IMR-90 (cell line): ENCODE measurements at regions not wholly inside any gene's neighbourhood (a gene's known extent, or its start where the extent isn't known, plus 50 kb on each side); places are given as distances from the start of the nearest gene placed in this dataset.

Source experiments
- ATAC-seq: fragments of 200-7000 bp; cut with Tn5 transposase; 2 replicates; pipeline ENCODE4 v1.9.1; 2020; ENCODE audit warnings: low read depth, mild to moderate bottlenecking, moderate library complexity
- BruUV-seq: library from RNA; stranded (reverse); fragments of 400-500 nt; replicated peaks from 2 replicates; lab custom pipeline; 2021; lab: Mats Ljungman, UMichigan
- CTCF ChIA-PET: fragments of 300-600 bp; formaldehyde crosslinking; extraction: SDS; loops from one replicate; lab custom pipeline; 2021; ENCODE audit warnings: antibody characterized with exemption; lab: Yijun Ruan, JAX
- POLR2A ChIA-PET: fragments of 300-600 bp; sonication (Branson Sonifier 250); formaldehyde crosslinking; loops from one replicate; lab custom pipeline; 2022; ENCODE audit warnings: antibody characterized with exemption; ENCODE audit not compliant: unreplicated experiment; lab: Charles Lee
- DNase-seq: peaks from one replicate; pipeline ENCODE4 v3.0.0; 2013
- H2AFZ ChIP-seq: replicated peaks from 2 replicates; pipeline ENCODE3; 2013; ENCODE audit warnings: low read length, mild to moderate bottlenecking; ENCODE audit not compliant: poor library complexity
- H2AK5ac ChIP-seq: 2 replicates; pipeline ENCODE4 v1.6.1; 2013; ENCODE audit warnings: low read depth, low read length, inconsistent platforms
- H2AK9ac ChIP-seq: replicated peaks from 2 replicates; pipeline ENCODE3; 2013; ENCODE audit warnings: mild to moderate bottlenecking, low read depth, low read length, moderate library complexity; ENCODE audit not compliant: poor library complexity
- H2BK120ac ChIP-seq: 2 replicates; pipeline ENCODE4 v1.6.1; 2013; ENCODE audit warnings: low read depth, low read length, inconsistent platforms
- H2BK15ac ChIP-seq: 3 replicates; pipeline ENCODE4 v1.6.1; 2013; ENCODE audit warnings: low read depth, low read length, inconsistent platforms
- H2BK20ac ChIP-seq: 2 replicates; pipeline ENCODE4 v1.6.1; 2013; ENCODE audit warnings: low read depth, mild to moderate bottlenecking, inconsistent platforms, low read length, moderate library complexity
- H2BK5ac ChIP-seq: 2 replicates; pipeline ENCODE4 v1.6.1; 2013; ENCODE audit warnings: mild to moderate bottlenecking, low read depth, low read length, inconsistent platforms; ENCODE audit not compliant: poor library complexity, severe bottlenecking
- H3K14ac ChIP-seq: replicated peaks from 2 replicates; pipeline ENCODE4 v1.6.1; 2013; ENCODE audit warnings: low read depth, low read length, inconsistent platforms
- H3K18ac ChIP-seq: 2 replicates; pipeline ENCODE4 v1.6.1; 2013; ENCODE audit warnings: low read depth, low read length, control low read depth
- H3K23ac ChIP-seq: 2 replicates; pipeline ENCODE4 v1.6.1; 2013; ENCODE audit warnings: low read depth, low read length, inconsistent platforms
- H3K27ac ChIP-seq: 2 replicates; pipeline ENCODE4 v1.5.1; 2013; ENCODE audit warnings: mild to moderate bottlenecking, control low read depth, low read length; ENCODE audit not compliant: insufficient read depth
- H3K27me3 ChIP-seq: 2 replicates; pipeline ENCODE4 v1.6.1; 2013; ENCODE audit warnings: low read length; ENCODE audit not compliant: control insufficient read depth, insufficient read depth
- H3K36me3 ChIP-seq: 2 replicates; pipeline ENCODE4 v1.6.1; 2013; ENCODE audit warnings: low read length, mixed read lengths; ENCODE audit not compliant: control insufficient read depth, insufficient read depth
- H3K4ac ChIP-seq: 2 replicates; pipeline ENCODE4 v1.6.1; 2013; ENCODE audit warnings: low read depth, low read length, inconsistent platforms
- H3K4me1 ChIP-seq: 2 replicates; pipeline ENCODE4 v1.6.1; 2013; ENCODE audit warnings: low read length, mixed read lengths; ENCODE audit not compliant: control insufficient read depth, insufficient read depth
- H3K4me2 ChIP-seq: 2 replicates; pipeline ENCODE4 v1.6.1; 2013; ENCODE audit warnings: low read depth, mild to moderate bottlenecking, control low read depth, low read length, moderate library complexity
- H3K4me3 ChIP-seq: 2 replicates; pipeline ENCODE4 v1.5.1; 2013; ENCODE audit warnings: low read depth, mild to moderate bottlenecking, control low read depth, low read length, moderate library complexity; ENCODE audit not compliant: insufficient read depth
- H3K56ac ChIP-seq: 2 replicates; pipeline ENCODE4 v1.6.1; 2013; ENCODE audit warnings: low read length, inconsistent platforms; ENCODE audit not compliant: insufficient read depth; ENCODE audit errors: extremely low read depth
- H3K79me1 ChIP-seq, 2 experiments: 2 replicates each; pipeline ENCODE4 v1.6.1; 2013; ENCODE audit warnings: low read length in 2 of 2, inconsistent platforms in 1 of 2, low read depth in 1 of 2
- H3K9ac ChIP-seq: 2 replicates; pipeline ENCODE4 v1.6.1; 2013; ENCODE audit warnings: low read depth, low read length, control low read depth
- H3K9me1 ChIP-seq: 2 replicates; pipeline ENCODE4 v1.6.1; 2013; ENCODE audit warnings: low read length, inconsistent platforms; ENCODE audit not compliant: insufficient read depth
- H3K9me3 ChIP-seq: 2 replicates; pipeline ENCODE4 v1.6.1; 2013; ENCODE audit warnings: low read length; ENCODE audit not compliant: control insufficient read depth, insufficient read depth
- H4K20me1 ChIP-seq: 2 replicates; pipeline ENCODE4 v1.6.1; 2013; ENCODE audit warnings: low read length, inconsistent platforms; ENCODE audit not compliant: insufficient read depth
- H4K5ac ChIP-seq: 2 replicates; pipeline ENCODE4 v1.6.1; 2013; ENCODE audit warnings: mild to moderate bottlenecking, low read depth, low read length, control low read depth
- H4K8ac ChIP-seq, 2 experiments: 2 replicates each; pipeline ENCODE4 v1.6.1; 2013; ENCODE audit warnings: low read depth in 2 of 2, low read length in 2 of 2, control low read depth in 1 of 2, inconsistent platforms in 1 of 2
- H4K91ac ChIP-seq: 2 replicates; pipeline ENCODE4 v1.6.1; 2013; ENCODE audit warnings: low read depth, low read length, inconsistent platforms; ENCODE audit not compliant: insufficient read depth
- BHLHE40 ChIP-seq: fragments of 150-350 bp; IDR thresholded peaks from 2 replicates; pipeline ENCODE4 v1.6.1; 2016; ENCODE audit warnings: mild to moderate bottlenecking, low read depth, low read length
- CEBPB ChIP-seq: IDR thresholded peaks from 2 replicates; pipeline ENCODE4 v1.6.1; 2012; ENCODE audit warnings: low read depth, low read length, improper control_type of control experiment
- CHD1 ChIP-seq: IDR thresholded peaks from 2 replicates; pipeline ENCODE4 v1.6.1; 2012; ENCODE audit warnings: low read depth, low read length, improper control_type of control experiment
- CTCF ChIP-seq: conservative IDR thresholded peaks from 2 replicates; pipeline ENCODE4 v1.5.1; 2012; ENCODE audit warnings: mild to moderate bottlenecking, low read depth, low read length, improper control_type of control experiment
- FOS ChIP-seq: fragments of 150-350 bp; IDR thresholded peaks from 2 replicates; pipeline ENCODE4 v1.6.1; 2016; ENCODE audit warnings: low read depth, low read length
- MAFK ChIP-seq: IDR thresholded peaks from 2 replicates; pipeline ENCODE4 v1.6.1; 2012; ENCODE audit warnings: low read depth, low read length, improper control_type of control experiment
- MAZ ChIP-seq: IDR thresholded peaks from 2 replicates; pipeline ENCODE4 v1.6.1; 2012; ENCODE audit warnings: low read depth, mild to moderate bottlenecking, low read length, improper control_type of control experiment, moderate library complexity, borderline replicate concordance
- MXI1 ChIP-seq: IDR thresholded peaks from 2 replicates; pipeline ENCODE4 v1.6.1; 2012; ENCODE audit warnings: low read depth, mild to moderate bottlenecking, low read length, moderate library complexity, borderline replicate concordance
- NFE2L2 ChIP-seq: fragments of 150-350 bp; IDR thresholded peaks from 2 replicates; pipeline ENCODE4 v1.6.1; 2016; ENCODE audit warnings: low read depth, mild to moderate bottlenecking, low read length
- RAD21 ChIP-seq: IDR thresholded peaks from 2 replicates; pipeline ENCODE4 v1.6.1; 2012; ENCODE audit warnings: low read length, improper control_type of control experiment
- RCOR1 ChIP-seq: IDR thresholded peaks from 2 replicates; pipeline ENCODE4 v1.6.1; 2012; ENCODE audit warnings: mild to moderate bottlenecking, low read length, improper control_type of control experiment; ENCODE audit not compliant: insufficient replicate concordance
- RFX5 ChIP-seq: IDR thresholded peaks from 2 replicates; pipeline ENCODE4 v1.8.0; 2012; ENCODE audit warnings: low read depth, mild to moderate bottlenecking, low read length, moderate library complexity
- SMC3 ChIP-seq: fragments of 150-350 bp; IDR thresholded peaks from 2 replicates; pipeline ENCODE4 v1.6.1; 2016; ENCODE audit warnings: low read depth, mild to moderate bottlenecking, antibody characterized with exemption, low read length, moderate library complexity
- WGBS, 2 experiments: methylation state at CpG; one replicate each; pipeline versions ENCODE4 v1.1.5 to v1.1.7; 2013; ENCODE audit warnings: missing lambda C conversion rate in 2 of 2; ENCODE audit not compliant: insufficient read length in 1 of 2; ENCODE audit errors: extremely low coverage in 2 of 2; 5-methylcytosine and 5-hydroxymethylcytosine counted together
- dilution Hi-C: fragments of 300-500 bp; cut with HindIII; formaldehyde crosslinking; loops from one replicate; pipeline ENCODE4 v1.14.3; 2018; ENCODE audit warnings: low sequenced_read_pairs; ENCODE audit not compliant: unreplicated experiment
- in situ Hi-C: fragments of 300-500 bp; cut with MboI; formaldehyde crosslinking; loops from 3 replicates; pipeline ENCODE4 v1.14.3; 2019; ENCODE audit warnings: low sequenced_read_pairs, inconsistent platforms, mixed read lengths
- intact Hi-C: fragments of 100-400 bp; cut with micrococcal nuclease; formaldehyde crosslinking; loops from 2 replicates; pipeline ENCODE4 v1.10.0; 2022
- TF ChIP-seq, protein P1 (sequence below): fragments of 150-350 bp; IDR thresholded peaks from 2 replicates; pipeline ENCODE4 v1.6.1; 2016; ENCODE audit warnings: low read depth, mild to moderate bottlenecking, low read length, moderate library complexity, borderline replicate concordance
- TF ChIP-seq, protein P2 (sequence below): fragments of 150-350 bp; IDR thresholded peaks from 2 replicates; pipeline ENCODE4 v1.6.1; 2017; ENCODE audit warnings: mild to moderate bottlenecking, antibody characterized with exemption, low read length, low read depth

DNA sequence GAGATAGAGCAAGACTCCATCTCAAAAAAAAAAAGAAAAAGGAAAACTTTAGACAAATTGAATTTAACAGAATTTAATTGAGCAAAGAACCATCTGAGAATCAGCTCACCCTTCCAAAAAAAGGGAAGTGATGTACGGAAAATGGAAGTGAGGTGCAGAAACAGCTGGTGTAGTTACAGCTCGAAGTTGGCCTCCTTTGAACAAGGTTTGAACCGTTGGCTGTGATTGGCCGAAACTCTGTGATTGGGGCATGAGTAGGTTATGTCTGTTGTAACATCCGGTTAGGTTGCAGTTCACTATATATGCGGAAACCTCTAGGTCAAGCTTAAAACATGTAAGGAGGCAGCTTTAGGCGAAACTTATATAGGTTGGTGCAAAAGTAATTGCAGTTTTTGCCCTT, 97.9 kb upstream of the KIF26B start:
- no peak overlapping the region for H3K4ac ChIP-seq
- H3K56ac ChIP-seq: no peak overlapping the region
- no peak overlapping the region for H3K4me2 ChIP-seq
- no peak overlapping the region for H2BK5ac ChIP-seq
- no peaks in the 10 kb centered on the region for H3K27me3 ChIP-seq
- no peak overlapping the region for H3K9ac ChIP-seq
- POLR2A ChIA-PET: no interaction called here
- DNase-seq: no peak
- no peaks in the 10 kb centered on the region for H3K36me3 ChIP-seq
- intact Hi-C loops: no loop called here
- no peak overlapping the region for H3K23ac ChIP-seq
- no peak overlapping the region for H2BK120ac ChIP-seq
- H3K27ac ChIP-seq: no peak overlapping the region
- no peak overlapping the region for H2BK20ac ChIP-seq
- H2AFZ ChIP-seq: no peak overlapping the region
- H4K20me1 ChIP-seq: no peaks in the 10 kb centered on the region
- H3K4me1 ChIP-seq: no peaks in the 10 kb centered on the region
- H2BK15ac ChIP-seq: no peak overlapping the region
- in situ Hi-C loops: no loop called here
- no peak overlapping the region for H4K8ac ChIP-seq
- 95% methylated on average over 3 of the region's 7 CpGs; no CpG with 5 or more reads in 1 of the 2 experiments for WGBS, 2 experiments
- H4K91ac ChIP-seq: no peak overlapping the region
- no TSS peak for BruUV-seq
- H2AK9ac ChIP-seq: no peak overlapping the region
- dilution Hi-C loops: no loop called here
- H3K79me1 ChIP-seq: no peaks in the 10 kb centered on the region
- H3K9me3 ChIP-seq: no peaks in the 10 kb centered on the region
- CTCF ChIA-PET: interaction anchor here (0.6 to 1.8 kb wide), 3 partner anchors 14 to 454 kb away, joined by 3 to 8 read pairs (median 4); no protein-coding TSS in a partner anchor
- no peak for TF ChIP-seq MAZ
- no peak for TF ChIP-seq CTCF
- TF ChIP-seq FOS: no peak
- TF ChIP-seq NFE2L2: no peak
- no peak for TF ChIP-seq CHD1
- no peak for TF ChIP-seq BHLHE40
- TF ChIP-seq MAFK: no peak
- no peak for TF ChIP-seq RFX5
- no peak for TF ChIP-seq MXI1
- TF ChIP-seq, protein P1, sequence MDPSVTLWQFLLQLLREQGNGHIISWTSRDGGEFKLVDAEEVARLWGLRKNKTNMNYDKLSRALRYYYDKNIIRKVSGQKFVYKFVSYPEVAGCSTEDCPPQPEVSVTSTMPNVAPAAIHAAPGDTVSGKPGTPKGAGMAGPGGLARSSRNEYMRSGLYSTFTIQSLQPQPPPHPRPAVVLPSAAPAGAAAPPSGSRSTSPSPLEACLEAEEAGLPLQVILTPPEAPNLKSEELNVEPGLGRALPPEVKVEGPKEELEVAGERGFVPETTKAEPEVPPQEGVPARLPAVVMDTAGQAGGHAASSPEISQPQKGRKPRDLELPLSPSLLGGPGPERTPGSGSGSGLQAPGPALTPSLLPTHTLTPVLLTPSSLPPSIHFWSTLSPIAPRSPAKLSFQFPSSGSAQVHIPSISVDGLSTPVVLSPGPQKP: no peak
- no peak for TF ChIP-seq CEBPB
- TF ChIP-seq RCOR1: no peak
- TF ChIP-seq, protein P2, sequence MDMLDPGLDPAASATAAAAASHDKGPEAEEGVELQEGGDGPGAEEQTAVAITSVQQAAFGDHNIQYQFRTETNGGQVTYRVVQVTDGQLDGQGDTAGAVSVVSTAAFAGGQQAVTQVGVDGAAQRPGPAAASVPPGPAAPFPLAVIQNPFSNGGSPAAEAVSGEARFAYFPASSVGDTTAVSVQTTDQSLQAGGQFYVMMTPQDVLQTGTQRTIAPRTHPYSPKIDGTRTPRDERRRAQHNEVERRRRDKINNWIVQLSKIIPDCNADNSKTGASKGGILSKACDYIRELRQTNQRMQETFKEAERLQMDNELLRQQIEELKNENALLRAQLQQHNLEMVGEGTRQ: no peak
- no peak for TF ChIP-seq SMC3
- no peak for TF ChIP-seq RAD21
- H4K5ac ChIP-seq: no peak overlapping the region
- H3K14ac ChIP-seq: no peak overlapping the region
- no peak for ATAC-seq
- no peak overlapping the region for H3K18ac ChIP-seq
- no peak overlapping the region for H2AK5ac ChIP-seq
- H3K4me3 ChIP-seq: no peak overlapping the region
- H3K9me1 ChIP-seq: no peaks in the 10 kb centered on the region
